ENCODE measurements at regions not wholly inside any gene's neighbourhood (a gene's known extent, or its start where the extent isn't known, plus 50 kb on each side); places are given as distances from the start of the nearest gene placed in this dataset.

DNA sequence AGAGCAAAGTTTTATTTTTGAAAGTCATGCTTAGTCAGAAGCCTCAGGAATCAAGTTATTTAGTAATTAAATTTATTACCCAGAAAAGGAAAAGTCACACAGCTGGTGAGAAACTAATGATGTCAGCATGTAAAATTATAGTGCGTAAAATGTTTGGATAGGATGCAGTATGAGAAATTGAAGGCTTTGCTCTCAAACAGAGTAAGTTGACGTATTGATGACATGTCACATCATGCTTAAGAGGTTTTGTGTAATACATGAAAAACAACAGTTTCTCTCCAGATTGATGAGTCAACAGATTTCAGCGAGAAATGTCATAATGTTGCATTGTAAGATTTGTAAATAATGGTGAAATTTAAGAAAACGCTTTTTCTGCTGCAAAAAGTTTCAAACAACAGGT lies 769.8 kb downstream of the METTL15 start:
- TF ChIP-seq ZNF274 (IDR thresholded peaks at IDR 0.05; ENCODE audit: low read depth, low read length) = no peak
- no peak for TF ChIP-seq POLR2A (IDR thresholded peaks at IDR 0.05; ENCODE audit: borderline replicate concordance, extremely low read depth, insufficient read depth, insufficient read length)
- TF ChIP-seq, protein P1, sequence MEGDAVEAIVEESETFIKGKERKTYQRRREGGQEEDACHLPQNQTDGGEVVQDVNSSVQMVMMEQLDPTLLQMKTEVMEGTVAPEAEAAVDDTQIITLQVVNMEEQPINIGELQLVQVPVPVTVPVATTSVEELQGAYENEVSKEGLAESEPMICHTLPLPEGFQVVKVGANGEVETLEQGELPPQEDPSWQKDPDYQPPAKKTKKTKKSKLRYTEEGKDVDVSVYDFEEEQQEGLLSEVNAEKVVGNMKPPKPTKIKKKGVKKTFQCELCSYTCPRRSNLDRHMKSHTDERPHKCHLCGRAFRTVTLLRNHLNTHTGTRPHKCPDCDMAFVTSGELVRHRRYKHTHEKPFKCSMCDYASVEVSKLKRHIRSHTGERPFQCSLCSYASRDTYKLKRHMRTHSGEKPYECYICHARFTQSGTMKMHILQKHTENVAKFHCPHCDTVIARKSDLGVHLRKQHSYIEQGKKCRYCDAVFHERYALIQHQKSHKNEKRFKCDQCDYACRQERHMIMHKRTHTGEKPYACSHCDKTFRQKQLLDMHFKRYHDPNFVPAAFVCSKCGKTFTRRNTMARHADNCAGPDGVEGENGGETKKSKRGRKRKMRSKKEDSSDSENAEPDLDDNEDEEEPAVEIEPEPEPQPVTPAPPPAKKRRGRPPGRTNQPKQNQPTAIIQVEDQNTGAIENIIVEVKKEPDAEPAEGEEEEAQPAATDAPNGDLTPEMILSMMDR (IDR thresholded peaks at IDR 0.05 in 2 of 3, conservative IDR thresholded peaks at IDR 0.05 in 1 of 3; ENCODE audit: borderline replicate concordance in 1 of 3, insufficient read depth in 1 of 3, low read depth in 2 of 3, low read length in 2 of 3) = no peak
- TF ChIP-seq EZH2 (IDR thresholded peaks at IDR 0.05) = no peak
- no peak for TF ChIP-seq ZFX (IDR thresholded peaks at IDR 0.05)
- TF ChIP-seq SRF (IDR thresholded peaks at IDR 0.05; ENCODE audit: low read depth) = no peak
- no peak for TF ChIP-seq POLR2AphosphoS5 (IDR thresholded peaks at IDR 0.05; ENCODE audit: low read depth, low read length)
- TF ChIP-seq EZH2phosphoT487 (IDR thresholded peaks at IDR 0.05; ENCODE audit: borderline replicate concordance) = no peak
- TF ChIP-seq JUND (IDR thresholded peaks at IDR 0.05) = no peak
